ENCODE measurements at regions not wholly inside any gene's neighbourhood (a gene's known extent, or its start where the extent isn't known, plus 50 kb on each side); places are given as distances from the start of the nearest gene placed in this dataset.

GRCh38 chr21:15330872-15331271, 266.1 kb upstream of the NRIP1 start:
- Histone ChIP-seq H3K27ac (no peak overlapping the region), H3K27me3 (ENCODE audit: insufficient read depth, low read depth, severe bottlenecking) (no peaks in the 10 kb centered on the region), H3K9me3 (ENCODE audit: severe bottlenecking) (no peaks in the 10 kb centered on the region), H3K4me3 (ENCODE audit: low read depth, low read length) (no peak overlapping the region), H3K36me3 (no peaks in the 10 kb centered on the region)
- TF ChIP-seq CTCF (IDR thresholded peaks at IDR 0.05; ENCODE audit: low read depth, low read length) = no peak
- DNase-seq = no peak

- no peak overlapping the region for H3K27ac ChIP-seq
- no peak overlapping the region for H3K4me3 ChIP-seq (ENCODE audit: low read depth, low read length)
- no peaks in the 10 kb centered on the region for H3K27me3 ChIP-seq (ENCODE audit: insufficient read depth, low read depth, severe bottlenecking)
- no peak for TF ChIP-seq CTCF (IDR thresholded peaks at IDR 0.05; ENCODE audit: low read depth, low read length)
- DNase-seq = no peak
- no peaks in the 10 kb centered on the region for H3K36me3 ChIP-seq
- H3K9me3 ChIP-seq (ENCODE audit: severe bottlenecking) = no peaks in the 10 kb centered on the region
Measured at GRCh38 chr21:15332572-15332971, 267.8 kb upstream of the NRIP1 start.

DNA sequence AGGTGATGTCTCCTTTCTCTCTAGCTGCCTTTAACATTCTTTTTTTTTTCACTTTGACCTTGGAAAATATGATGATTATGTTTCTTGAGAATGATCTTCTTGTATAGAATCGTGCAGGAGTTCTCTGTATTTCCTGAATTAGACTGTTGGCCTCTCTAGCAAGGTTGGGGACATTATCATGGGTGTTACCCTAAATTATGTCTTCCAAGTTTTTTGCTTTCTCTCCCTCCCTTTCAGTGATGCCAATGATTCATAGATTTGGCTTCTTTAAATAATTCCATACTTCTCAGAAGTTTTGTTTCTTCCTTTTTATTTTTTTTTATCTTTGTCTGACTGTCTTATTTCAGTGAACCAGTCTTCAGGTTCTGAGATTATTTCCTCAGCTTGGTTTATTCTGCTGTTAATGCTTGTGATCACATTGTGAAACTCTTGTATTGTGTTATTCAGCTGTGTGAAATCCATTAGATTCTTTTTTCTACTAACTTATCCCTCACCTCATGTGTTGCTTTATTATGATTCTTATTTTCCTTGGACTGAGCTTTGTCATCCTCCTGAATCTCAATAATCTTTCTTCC, 268.4 kb upstream of the NRIP1 start:
- no peaks in the 10 kb centered on the region for H3K9me3 ChIP-seq (ENCODE audit: severe bottlenecking)
- H3K27me3 ChIP-seq (ENCODE audit: insufficient read depth, low read depth, severe bottlenecking) = no peaks in the 10 kb centered on the region
- no peak overlapping the region for H3K4me3 ChIP-seq (ENCODE audit: low read depth, low read length)
- DNase-seq = no peak
- H3K27ac ChIP-seq = no peak overlapping the region
- no peaks in the 10 kb centered on the region for H3K36me3 ChIP-seq
- TF ChIP-seq CTCF (IDR thresholded peaks at IDR 0.05; ENCODE audit: low read depth, low read length) = no peak

DNA sequence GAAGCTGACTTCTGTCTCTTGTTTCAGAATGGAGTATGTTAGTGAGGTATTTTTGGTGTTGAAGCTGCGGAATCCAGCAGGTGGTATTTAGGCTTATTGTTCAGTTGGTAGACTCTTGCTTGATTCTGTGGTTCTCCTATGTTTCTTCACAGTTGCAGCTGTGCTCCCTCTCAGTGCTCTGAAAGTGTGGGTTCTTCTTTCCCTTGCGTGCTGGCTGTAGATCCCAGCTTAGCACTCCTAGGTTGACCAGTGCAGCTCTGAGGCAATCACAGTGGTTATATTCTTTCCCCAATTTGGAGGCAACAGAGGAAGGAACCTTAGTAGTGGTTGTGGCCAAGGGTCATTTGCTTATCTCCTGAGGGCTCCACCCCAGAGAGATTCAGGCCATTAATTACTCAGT, 269.2 kb upstream of the NRIP1 start:
- Histone ChIP-seq H3K27ac (no peak overlapping the region), H3K27me3 (ENCODE audit: insufficient read depth, low read depth, severe bottlenecking) (no peaks in the 10 kb centered on the region), H3K9me3 (ENCODE audit: severe bottlenecking) (no peaks in the 10 kb centered on the region), H3K4me3 (ENCODE audit: low read depth, low read length) (no peak overlapping the region), H3K36me3 (no peaks in the 10 kb centered on the region)
- DNase-seq = no peak
- TF ChIP-seq CTCF (IDR thresholded peaks at IDR 0.05; ENCODE audit: low read depth, low read length) = no peak

GRCh38 chr21:15343066-15343465, 278.3 kb upstream of the NRIP1 start:
- H3K4me3 ChIP-seq (ENCODE audit: low read depth, low read length) = no peak overlapping the region
- no peak for TF ChIP-seq CTCF (IDR thresholded peaks at IDR 0.05; ENCODE audit: low read depth, low read length)
- H3K27ac ChIP-seq = no peak overlapping the region
- no peaks in the 10 kb centered on the region for H3K27me3 ChIP-seq (ENCODE audit: insufficient read depth, low read depth, severe bottlenecking)
- no peaks in the 10 kb centered on the region for H3K9me3 ChIP-seq (ENCODE audit: severe bottlenecking)
- no peak for DNase-seq
- H3K36me3 ChIP-seq = no peaks in the 10 kb centered on the region

- no peak overlapping the region for H3K4me3 ChIP-seq (ENCODE audit: low read depth, low read length)
- H3K9me3 ChIP-seq (ENCODE audit: severe bottlenecking) = no peaks in the 10 kb centered on the region
- no peak overlapping the region for H3K27ac ChIP-seq
- no peaks in the 10 kb centered on the region for H3K27me3 ChIP-seq (ENCODE audit: insufficient read depth, low read depth, severe bottlenecking)
- DNase-seq = no peak
- no peaks in the 10 kb centered on the region for H3K36me3 ChIP-seq
- TF ChIP-seq CTCF (IDR thresholded peaks at IDR 0.05; ENCODE audit: low read depth, low read length) = no peak
Measured at GRCh38 chr21:15352009-15352408, 287.2 kb upstream of the NRIP1 start.

Measured in WERI-Rb-1 (cell line).